IPS-NIHi7 (cell line): ENCODE measurements at regions not wholly inside any gene's neighbourhood (a gene's known extent, or its start where the extent isn't known, plus 50 kb on each side); places are given as distances from the start of the nearest gene placed in this dataset.

Experiments used
- DNase-seq: peaks from one replicate; pipeline ENCODE4 v3.0.0; 2012; ENCODE audit warnings: mixed read lengths; ENCODE audit errors: extremely low spot score

- peak; percentile 9 for DNase-seq
Measured at GRCh38 chr13:85896516-85897450, 97.6 kb upstream of the SLITRK6 start.

- DNase-seq, result no peak
Measured at GRCh38 chr13:85887406-85887805, 88.2 kb upstream of the SLITRK6 start.

GRCh38 chr13:85879014-85879413 lies 79.8 kb upstream of the SLITRK6 start:
- no peak for DNase-seq

GRCh38 chr13:85864963-85865530 lies 65.8 kb upstream of the SLITRK6 start:
- DNase-seq, result peak; percentile 21

GRCh38 chr13:85853901-85854663 lies 54.9 kb upstream of the SLITRK6 start:
- DNase-seq, result no peak

- DNase-seq, result no peak
Measured at GRCh38 chr13:85853161-85853894, 54.1 kb upstream of the SLITRK6 start.
